NCI-H1930 (cell line): ENCODE measurements at regions not wholly inside any gene's neighbourhood (a gene's known extent, or its start where the extent isn't known, plus 50 kb on each side); places are given as distances from the start of the nearest gene placed in this dataset.

Experiments used
- DNase-seq, 2 experiments: peaks; one replicate each; lab custom pipeline; 2025; lab: John Stamatoyannopoulos, UW

GRCh38 chr2:205937211-205937610 is 148.8 kb downstream of the INO80D start:
- no peak for DNase-seq

GRCh38 chr2:205936446-205936845 is 149.5 kb downstream of the INO80D start:
- DNase-seq: no peak

- DNase-seq: no peak
Measured at GRCh38 chr2:205934443-205934842, 151.5 kb downstream of the INO80D start.

GRCh38 chr2:205932861-205933260 is 153.1 kb downstream of the INO80D start:
- DNase-seq: no peak

GRCh38 chr2:205931388-205931787 is 154.6 kb downstream of the INO80D start:
- DNase-seq: no peak

- DNase-seq: no peak
Measured at GRCh38 chr2:205930209-205930608, 155.8 kb downstream of the INO80D start.

- DNase-seq: no peak
Measured at GRCh38 chr2:205929246-205929942, 156.6 kb downstream of the INO80D start.

- peak; percentile 28 to 49 for DNase-seq
Measured at GRCh38 chr2:205925373-205926337, 160.3 kb downstream of the INO80D start.

- DNase-seq: no peak
Measured at GRCh38 chr2:205924676-205925075, 161.3 kb downstream of the INO80D start.

GRCh38 chr2:205915130-205915524 is 170.8 kb downstream of the INO80D start:
- DNase-seq: no peak

- no peak for DNase-seq
Measured at GRCh38 chr2:205914213-205915129, 171.5 kb downstream of the INO80D start.

- DNase-seq: no peak
Measured at GRCh38 chr2:205913668-205914067, 172.3 kb downstream of the INO80D start.

- no peak for DNase-seq
Measured at GRCh38 chr2:205911306-205911705, 174.7 kb downstream of the INO80D start.

- DNase-seq: no peak
Measured at GRCh38 chr2:205909184-205909572, 176.8 kb downstream of the INO80D start.

- DNase-seq: no peak
Measured at GRCh38 chr2:205908212-205909183, 177.5 kb downstream of the INO80D start.

- DNase-seq: no peak
Measured at GRCh38 chr2:205906419-205906818, 179.6 kb downstream of the INO80D start.

- no peak for DNase-seq
Measured at GRCh38 chr2:205905576-205905975, 180.4 kb downstream of the INO80D start.

- no peak for DNase-seq
Measured at GRCh38 chr2:205904873-205905272, 181.1 kb downstream of the INO80D start.

GRCh38 chr2:205903549-205904129 is 182.3 kb downstream of the INO80D start:
- no peak for DNase-seq

GRCh38 chr2:205902900-205903237 is 183.1 kb downstream of the INO80D start:
- no peak for DNase-seq
